NCI-H82 treated with DMSO at 0.1 percent for 48 hours (cell line): ENCODE measurements at regions not wholly inside any gene's neighbourhood (a gene's known extent, or its start where the extent isn't known, plus 50 kb on each side); places are given as distances from the start of the nearest gene placed in this dataset.

Experiments used
- DNase-seq: peaks from one replicate; lab custom pipeline; 2025; ENCODE audit not compliant: unreplicated experiment; lab: John Stamatoyannopoulos, UW

- DNase-seq: no peak
These were observed 1047.7 kb downstream of the C4orf33 start for GRCh38 chr4:130143656-130144055.

- DNase-seq: no peak
These were observed 1050.8 kb downstream of the C4orf33 start for GRCh38 chr4:130146773-130147172.

GRCh38 chr4:130147641-130148040 is 1051.7 kb downstream of the C4orf33 start:
- no peak for DNase-seq

GRCh38 chr4:130154901-130155300 is 1058.9 kb downstream of the C4orf33 start:
- no peak for DNase-seq

- DNase-seq: no peak
These were observed 1067.7 kb downstream of the C4orf33 start for GRCh38 chr4:130163701-130164100.

GRCh38 chr4:130165381-130165780 is 1069.4 kb downstream of the C4orf33 start:
- no peak for DNase-seq

GRCh38 chr4:130172156-130172555 is 1076.2 kb downstream of the C4orf33 start:
- DNase-seq: no peak

GRCh38 chr4:130178106-130178505 is 1082.2 kb downstream of the C4orf33 start:
- no peak for DNase-seq

- no peak for DNase-seq
These were observed 1087.1 kb downstream of the C4orf33 start for GRCh38 chr4:130183096-130183495.

- no peak for DNase-seq
These were observed 1087.8 kb downstream of the C4orf33 start for GRCh38 chr4:130183766-130184165.

- DNase-seq: no peak
These were observed 1089.2 kb downstream of the C4orf33 start for GRCh38 chr4:130185123-130185522.

- no peak for DNase-seq
These were observed 1091.0 kb downstream of the C4orf33 start for GRCh38 chr4:130186931-130187330.

- DNase-seq: no peak
These were observed 1091.6 kb downstream of the C4orf33 start for GRCh38 chr4:130187587-130187986.

GRCh38 chr4:130192787-130193186 is 1096.8 kb downstream of the C4orf33 start:
- DNase-seq: no peak

GRCh38 chr4:130197946-130198345 is 1102.0 kb downstream of the C4orf33 start:
- DNase-seq: no peak

GRCh38 chr4:130203571-130203970 is 1107.6 kb downstream of the C4orf33 start:
- no peak for DNase-seq

- DNase-seq: no peak
These were observed 1114.9 kb downstream of the C4orf33 start for GRCh38 chr4:130210864-130211263.

GRCh38 chr4:130214268-130214667 is 1118.3 kb downstream of the C4orf33 start:
- no peak for DNase-seq

- no peak for DNase-seq
These were observed 1137.6 kb downstream of the C4orf33 start for GRCh38 chr4:130233377-130234047.

- DNase-seq: no peak
These were observed 1142.2 kb downstream of the C4orf33 start for GRCh38 chr4:130238121-130238520.

GRCh38 chr4:130249002-130249401 is 1153.0 kb downstream of the C4orf33 start:
- no peak for DNase-seq

GRCh38 chr4:130257271-130257670 is 1161.3 kb downstream of the C4orf33 start:
- DNase-seq: no peak

GRCh38 chr4:130266814-130267213 is 1170.9 kb downstream of the C4orf33 start:
- no peak for DNase-seq
